SK-N-SH treated with all-trans-retinoic acid at 6 μM for 48 hours (cell line): ENCODE measurements at regions not wholly inside any gene's neighbourhood (a gene's known extent, or its start where the extent isn't known, plus 50 kb on each side); places are given as distances from the start of the nearest gene placed in this dataset.

Experiments used
- ARNTL ChIP-seq: fragments of 450-650 bp; formaldehyde crosslinking; IDR thresholded peaks from 2 replicates; pipeline ENCODE4 v1.5.0; 2020; ENCODE audit warnings: low read depth, mild to moderate bottlenecking, moderate library complexity, borderline replicate concordance
- CREB5 ChIP-seq: fragments of 250-450 bp; sonication (Bioruptor Pico); IDR thresholded peaks from 2 replicates; pipeline ENCODE4 v1.5.1; 2020; ENCODE audit warnings: low read depth, mild to moderate bottlenecking, moderate library complexity
- ISL1 ChIP-seq: fragments of 250-450 bp; sonication (Bioruptor Pico); IDR thresholded peaks from 2 replicates; pipeline ENCODE4 v2.1.2; 2022; ENCODE audit warnings: mild to moderate bottlenecking, moderate library complexity
- OSR1 ChIP-seq: fragments of 250-450 bp; sonication (Bioruptor Pico); IDR thresholded peaks from 2 replicates; pipeline ENCODE4 v1.8.0; 2022; ENCODE audit warnings: moderate library complexity, mild to moderate bottlenecking, inconsistent platforms
- POU6F1 ChIP-seq: fragments of 250-450 bp; sonication (Bioruptor Pico); IDR thresholded peaks from 2 replicates; pipeline ENCODE4 v1.8.0; 2021; ENCODE audit warnings: low read depth, mild to moderate bottlenecking, moderate library complexity, borderline replicate concordance
- RARB ChIP-seq: fragments of 250-450 bp; sonication (Bioruptor Pico); IDR thresholded peaks from 2 replicates; pipeline ENCODE4 v1.8.0; 2021; ENCODE audit warnings: mild to moderate bottlenecking, moderate library complexity
- SNAI2 ChIP-seq: fragments of 250-450 bp; sonication (Bioruptor Pico); IDR thresholded peaks from 2 replicates; pipeline ENCODE4 v1.5.0; 2020; ENCODE audit warnings: mild to moderate bottlenecking, moderate library complexity
- ZNF70 ChIP-seq: fragments of 450-650 bp; formaldehyde crosslinking; IDR thresholded peaks from 2 replicates; pipeline ENCODE4 v1.5.0; 2020; ENCODE audit warnings: mild to moderate bottlenecking, moderate library complexity
- TF ChIP-seq, protein P1 (sequence below): fragments of 250-450 bp; sonication (Bioruptor Pico); IDR thresholded peaks from 2 replicates; pipeline ENCODE4 v1.8.0; 2020; ENCODE audit warnings: mild to moderate bottlenecking, moderate library complexity, borderline replicate concordance

DNA sequence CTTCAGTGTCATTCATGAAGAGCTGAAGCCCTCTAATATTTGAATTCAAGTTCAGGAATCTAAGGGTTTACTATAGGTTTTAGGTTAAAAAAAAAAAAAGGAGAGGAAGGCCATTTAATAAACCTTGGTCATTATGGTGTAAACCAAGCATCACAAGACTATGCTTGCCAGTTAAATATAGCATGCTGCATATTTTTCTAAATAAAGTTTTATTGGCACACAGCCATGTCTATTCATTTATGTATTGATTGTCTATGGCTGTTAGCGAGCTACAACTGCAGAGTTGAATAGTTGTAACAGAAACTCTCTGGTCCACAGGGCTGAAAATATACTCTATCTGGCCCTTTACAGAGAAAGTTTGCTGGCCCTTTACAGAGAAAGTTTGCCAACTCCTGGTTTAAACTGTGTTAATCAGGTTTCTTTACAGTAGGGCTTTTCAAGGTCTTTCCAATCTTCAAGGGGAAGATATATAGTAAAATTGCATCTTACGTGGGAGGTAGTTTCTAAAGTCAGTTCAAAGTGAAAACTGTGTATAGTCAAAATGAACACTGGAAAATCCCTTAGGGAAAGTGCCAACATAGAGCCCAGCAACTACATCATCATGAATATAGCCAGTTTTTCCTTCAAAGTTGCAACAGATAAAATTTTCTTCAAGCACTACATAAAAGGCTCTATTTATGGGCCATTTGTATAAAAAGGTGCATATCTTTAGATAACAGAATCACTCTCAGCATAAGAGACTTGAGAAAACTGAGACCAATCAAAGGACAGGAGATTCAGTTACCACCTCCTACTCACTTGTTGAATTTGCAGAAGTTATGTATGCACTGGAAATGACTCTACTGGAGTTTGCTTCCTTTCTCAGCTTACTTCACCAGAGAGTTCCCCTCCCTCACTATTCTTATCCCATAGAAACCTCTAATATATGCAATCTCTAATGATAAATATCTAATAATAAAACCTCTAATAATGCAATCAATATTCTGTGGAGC lies 49.7 kb upstream of the FRMD4B start:
- no peak for TF ChIP-seq ZNF70 (CRISPR knock-in tag)
- no peak for TF ChIP-seq OSR1
- no peak for TF ChIP-seq ARNTL (CRISPR knock-in tag)
- no peak for TF ChIP-seq RARB (CRISPR knock-in tag)
- TF ChIP-seq, protein P1, sequence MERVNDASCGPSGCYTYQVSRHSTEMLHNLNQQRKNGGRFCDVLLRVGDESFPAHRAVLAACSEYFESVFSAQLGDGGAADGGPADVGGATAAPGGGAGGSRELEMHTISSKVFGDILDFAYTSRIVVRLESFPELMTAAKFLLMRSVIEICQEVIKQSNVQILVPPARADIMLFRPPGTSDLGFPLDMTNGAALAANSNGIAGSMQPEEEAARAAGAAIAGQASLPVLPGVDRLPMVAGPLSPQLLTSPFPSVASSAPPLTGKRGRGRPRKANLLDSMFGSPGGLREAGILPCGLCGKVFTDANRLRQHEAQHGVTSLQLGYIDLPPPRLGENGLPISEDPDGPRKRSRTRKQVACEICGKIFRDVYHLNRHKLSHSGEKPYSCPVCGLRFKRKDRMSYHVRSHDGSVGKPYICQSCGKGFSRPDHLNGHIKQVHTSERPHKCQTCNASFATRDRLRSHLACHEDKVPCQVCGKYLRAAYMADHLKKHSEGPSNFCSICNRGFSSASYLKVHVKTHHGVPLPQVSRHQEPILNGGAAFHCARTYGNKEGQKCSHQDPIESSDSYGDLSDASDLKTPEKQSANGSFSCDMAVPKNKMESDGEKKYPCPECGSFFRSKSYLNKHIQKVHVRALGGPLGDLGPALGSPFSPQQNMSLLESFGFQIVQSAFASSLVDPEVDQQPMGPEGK (CRISPR knock-in tag), result no peak
- no peak for TF ChIP-seq POU6F1 (CRISPR knock-in tag)
- no peak for TF ChIP-seq SNAI2 (CRISPR knock-in tag)
- no peak for TF ChIP-seq ISL1 (CRISPR knock-in tag)
- TF ChIP-seq CREB5, result no peak
